ENCODE measurements at regions not wholly inside any gene's neighbourhood (a gene's known extent, or its start where the extent isn't known, plus 50 kb on each side); places are given as distances from the start of the nearest gene placed in this dataset.

GRCh38 chr10:43925793-43926192 is 277.1 kb upstream of the ZNF32 start:
- H3K36me3 ChIP-seq (ENCODE audit: control insufficient read depth in 1 of 2, insufficient read depth in 2 of 2, low read length in 2 of 2) = no peaks in the 10 kb centered on the region
- intact Hi-C loops (cut with micrococcal nuclease) = no loop called here
- no peak overlapping the region for H3K27ac ChIP-seq (ENCODE audit: low read depth, low read length)
- no TSS peak for BruUV-seq (replicated peaks)
- no peaks in the 10 kb centered on the region for H3K4me1 ChIP-seq (ENCODE audit: control insufficient read depth in 1 of 2, insufficient read depth in 2 of 2, low read length in 2 of 2)
- H3K27me3 ChIP-seq (ENCODE audit: insufficient read depth, low read length) = peaks cover 71% of the 10 kb centered on the region
- no peaks in the 10 kb centered on the region for H3K9me3 ChIP-seq (ENCODE audit: control insufficient read depth in 1 of 2, insufficient read depth in 1 of 2, low read depth in 1 of 2, low read length in 2 of 2)
- ChIA-PET CTCF (no interaction called here), POLR2A (no interaction called here), RAD21 (ENCODE audit: low non-redundant PET in 1 of 2, low total read pairs in 2 of 2, uncharacterized antibody in 2 of 2, unreplicated experiment in 2 of 2) (no interaction called here)
- H4K20me1 ChIP-seq (ENCODE audit: insufficient read depth) = no peaks in the 10 kb centered on the region
- no peak for ATAC-seq
- TF ChIP-seq ZNF274 (IDR thresholded peaks at IDR 0.05; ENCODE audit: low read depth, low read length) (no peak), CBX3 (IDR thresholded peaks at IDR 0.05; ENCODE audit: low read depth) (no peak), MAX (IDR thresholded peaks at IDR 0.05) (no peak), FOSL1 (IDR thresholded peaks at IDR 0.05; ENCODE audit: low read depth) (no peak), SIN3A (IDR thresholded peaks at IDR 0.05; ENCODE audit: low read depth) (no peak)
- no peak overlapping the region for H3K4me2 ChIP-seq (ENCODE audit: low read length)
- H2AFZ ChIP-seq (ENCODE audit: low read depth, low read length, poor library complexity, severe bottlenecking) = no peak overlapping the region
- H3K79me2 ChIP-seq (ENCODE audit: insufficient read depth, low read length) = no peaks in the 10 kb centered on the region
- H3K9ac ChIP-seq (ENCODE audit: low read length) = no peak overlapping the region
- no peaks in the 10 kb centered on the region for H3K9me2 ChIP-seq (ENCODE audit: insufficient read depth)
- no peak overlapping the region for H3K4me3 ChIP-seq (replicated peaks in 1 of 2; ENCODE audit: low read depth in 1 of 2, low read length in 2 of 2)
- no peak for DNase-seq (ENCODE audit: low read depth, low spot score)

- POLR2A ChIA-PET = no interaction called here
- Histone ChIP-seq H4K20me1 (ENCODE audit: insufficient read depth) (no peaks in the 10 kb centered on the region), H3K79me2 (ENCODE audit: insufficient read depth, low read length) (no peaks in the 10 kb centered on the region), H3K27ac (ENCODE audit: low read depth, low read length) (no peak overlapping the region), H3K4me2 (ENCODE audit: low read length) (no peak overlapping the region), H3K27me3 (ENCODE audit: insufficient read depth, low read length) (peaks cover 51% of the 10 kb centered on the region), H3K9me2 (ENCODE audit: insufficient read depth) (no peaks in the 10 kb centered on the region), H3K9ac (ENCODE audit: low read length) (no peak overlapping the region), H3K9me3 (ENCODE audit: control insufficient read depth in 1 of 2, insufficient read depth in 1 of 2, low read depth in 1 of 2, low read length in 2 of 2) (no peaks in the 10 kb centered on the region), H3K36me3 (ENCODE audit: control insufficient read depth in 1 of 2, insufficient read depth in 2 of 2, low read length in 2 of 2) (no peaks in the 10 kb centered on the region), H3K4me1 (ENCODE audit: control insufficient read depth in 1 of 2, insufficient read depth in 2 of 2, low read length in 2 of 2) (no peaks in the 10 kb centered on the region), H2AFZ (ENCODE audit: low read depth, low read length, poor library complexity, severe bottlenecking) (no peak overlapping the region), H3K4me3 (replicated peaks in 1 of 2; ENCODE audit: low read depth in 1 of 2, low read length in 2 of 2) (no peak overlapping the region)
- RAD21 ChIA-PET (ENCODE audit: low non-redundant PET in 1 of 2, low total read pairs in 2 of 2, uncharacterized antibody in 2 of 2, unreplicated experiment in 2 of 2) = no interaction called here
- no TSS peak for BruUV-seq (replicated peaks)
- ATAC-seq (no peak), DNase-seq (ENCODE audit: low read depth, low spot score) (no peak)
- CTCF ChIA-PET = no interaction called here
- intact Hi-C loops (cut with micrococcal nuclease) = no loop called here
- TF ChIP-seq CBX3 (IDR thresholded peaks at IDR 0.05; ENCODE audit: low read depth) (no peak), SIN3A (IDR thresholded peaks at IDR 0.05; ENCODE audit: low read depth) (no peak), REST (IDR thresholded peaks at IDR 0.05; ENCODE audit: low read depth) (no peak), RAD21 (IDR thresholded peaks at IDR 0.05; ENCODE audit: low read depth) (no peak), EGR1 (IDR thresholded peaks at IDR 0.05; ENCODE audit: low read depth) (no peak), SRF (IDR thresholded peaks at IDR 0.05; ENCODE audit: low read depth) (no peak), FOSL1 (IDR thresholded peaks at IDR 0.05; ENCODE audit: low read depth) (no peak), EZH2 (IDR thresholded peaks at IDR 0.05) (no peak), ZFX (IDR thresholded peaks at IDR 0.05) (no peak), POLR2AphosphoS5 (IDR thresholded peaks at IDR 0.05; ENCODE audit: low read depth, low read length) (no peak), POLR2A (IDR thresholded peaks at IDR 0.05; ENCODE audit: borderline replicate concordance, extremely low read depth, insufficient read depth, insufficient read length) (no peak), EZH2phosphoT487 (IDR thresholded peaks at IDR 0.05; ENCODE audit: borderline replicate concordance) (no peak), ZBTB33 (IDR thresholded peaks at IDR 0.05; ENCODE audit: extremely low read depth, insufficient replicate concordance, low read length) (no peak)
Measured at GRCh38 chr10:43923328-43923727, 274.6 kb upstream of the ZNF32 start.

Data from HCT116 (cell line).